Muscle layer of colon (tissue), 2 donors: ENCODE measurements at regions not wholly inside any gene's neighbourhood (a gene's known extent, or its start where the extent isn't known, plus 50 kb on each side); places are given as distances from the start of the nearest gene placed in this dataset.

ENCODE experiments used
- H3K27ac ChIP-seq: one replicate; pipeline ENCODE4 v1.7.0; 2013; ENCODE audit warnings: low read depth, mild to moderate bottlenecking, low read length, moderate library complexity
- H3K27me3 ChIP-seq, 2 donors: one replicate each; pipeline ENCODE4 v1.7.0; 2013; ENCODE audit warnings: low read length in 2 of 2, mild to moderate bottlenecking in 2 of 2; ENCODE audit not compliant: insufficient read depth in 2 of 2, control insufficient read depth in 1 of 2
- H3K36me3 ChIP-seq: one replicate; pipeline ENCODE4 v1.7.0; 2013; ENCODE audit warnings: mild to moderate bottlenecking, low read length; ENCODE audit not compliant: insufficient read depth
- H3K4me1 ChIP-seq: one replicate; pipeline ENCODE4 v1.7.0; 2013; ENCODE audit warnings: mild to moderate bottlenecking, low read length; ENCODE audit not compliant: insufficient read depth
- H3K4me3 ChIP-seq, 2 donors: one replicate each; pipeline ENCODE4 v1.7.0; 2013; ENCODE audit warnings: low read length in 2 of 2, low read depth in 1 of 2, mild to moderate bottlenecking in 1 of 2, moderate library complexity in 1 of 2
- H3K9ac ChIP-seq: one replicate; pipeline ENCODE4 v1.7.0; 2013; ENCODE audit warnings: low read length
- H3K9me3 ChIP-seq: one replicate; pipeline ENCODE4 v1.7.0; 2013; ENCODE audit warnings: mild to moderate bottlenecking, low read length
- donor health status: abdominal sarcoma.
- donor health status: Adenocarcinoma of cecum.

- no peaks in the 10 kb centered on the region for H3K4me1 ChIP-seq
- H3K27ac ChIP-seq, result no peak overlapping the region
- H3K9ac ChIP-seq, result no peak overlapping the region
- H3K9me3 ChIP-seq, result no peaks in the 10 kb centered on the region
- no peaks in the 10 kb centered on the region for H3K36me3 ChIP-seq
- no peak overlapping the region for H3K4me3 ChIP-seq
- no peaks in the 10 kb centered on the region for H3K27me3 ChIP-seq
These were observed 584.4 kb upstream of the CDH4 start for GRCh38 chr20:60667641-60668040.

- H3K27ac ChIP-seq, result no peak overlapping the region
- no peaks in the 10 kb centered on the region for H3K27me3 ChIP-seq
- H3K9me3 ChIP-seq, result no peaks in the 10 kb centered on the region
- H3K9ac ChIP-seq, result no peak overlapping the region
- no peaks in the 10 kb centered on the region for H3K36me3 ChIP-seq
- no peaks in the 10 kb centered on the region for H3K4me1 ChIP-seq
- H3K4me3 ChIP-seq, result no peak overlapping the region
These were observed 582.9 kb upstream of the CDH4 start for GRCh38 chr20:60669211-60669610.

GRCh38 chr20:60676011-60676410 lies 576.0 kb upstream of the CDH4 start:
- Histone ChIP-seq H3K9ac (no peak overlapping the region), H3K27ac (no peak overlapping the region), H3K27me3 (no peaks in the 10 kb centered on the region), H3K9me3 (no peaks in the 10 kb centered on the region), H3K4me1 (no peaks in the 10 kb centered on the region), H3K36me3 (no peaks in the 10 kb centered on the region), H3K4me3 (no peak overlapping the region)

DNA sequence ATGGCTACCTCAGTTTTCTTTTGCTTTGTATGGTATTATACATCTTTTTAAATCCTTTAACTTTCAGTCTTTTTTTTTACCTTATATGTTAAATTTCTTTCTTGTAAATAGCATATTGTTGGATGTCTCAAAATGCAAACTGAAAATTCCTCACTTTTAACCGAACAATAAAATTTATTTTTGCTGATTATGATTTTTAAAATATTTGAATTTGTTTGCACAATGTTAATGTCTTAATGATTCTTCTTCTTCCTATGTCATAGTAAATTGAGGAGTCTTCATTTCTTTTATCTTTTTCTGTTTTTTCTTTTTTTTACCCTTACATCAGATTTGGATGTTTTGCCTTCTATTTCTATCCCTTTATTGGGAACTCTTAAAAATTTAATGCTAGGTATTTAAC lies 574.2 kb upstream of the CDH4 start:
- H3K27me3 ChIP-seq, result no peaks in the 10 kb centered on the region
- no peaks in the 10 kb centered on the region for H3K4me1 ChIP-seq
- H3K27ac ChIP-seq, result no peak overlapping the region
- H3K4me3 ChIP-seq, result no peak overlapping the region
- H3K36me3 ChIP-seq, result no peaks in the 10 kb centered on the region
- no peak overlapping the region for H3K9ac ChIP-seq
- no peaks in the 10 kb centered on the region for H3K9me3 ChIP-seq

GRCh38 chr20:60680554-60680953 lies 571.5 kb upstream of the CDH4 start:
- no peaks in the 10 kb centered on the region for H3K4me1 ChIP-seq
- no peak overlapping the region for H3K9ac ChIP-seq
- H3K27me3 ChIP-seq, result no peaks in the 10 kb centered on the region
- H3K9me3 ChIP-seq, result no peaks in the 10 kb centered on the region
- H3K27ac ChIP-seq, result no peak overlapping the region
- no peaks in the 10 kb centered on the region for H3K36me3 ChIP-seq
- no peak overlapping the region for H3K4me3 ChIP-seq

DNA sequence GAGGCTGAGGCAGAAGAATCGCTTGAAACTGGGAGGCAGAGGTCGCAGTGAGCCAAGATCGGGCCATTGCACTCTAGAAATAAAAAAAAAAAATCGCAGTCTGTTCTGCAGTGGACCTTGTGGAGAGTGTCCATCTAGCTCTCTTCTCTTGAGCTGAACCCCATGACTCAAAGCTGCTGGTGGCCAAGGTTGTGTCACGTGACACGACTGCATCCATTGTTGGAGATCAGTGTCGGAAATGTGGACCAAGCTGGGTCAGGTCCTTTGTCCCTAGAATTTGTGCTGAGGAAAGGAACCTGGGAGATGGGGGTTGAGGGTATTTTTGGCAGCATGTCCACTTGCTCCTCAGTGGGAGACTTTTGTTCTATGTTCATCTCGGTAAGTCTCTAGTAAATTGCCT lies 564.8 kb upstream of the CDH4 start:
- no peaks in the 10 kb centered on the region for H3K27me3 ChIP-seq
- H3K4me3 ChIP-seq, result no peak overlapping the region
- no peak overlapping the region for H3K27ac ChIP-seq
- H3K9me3 ChIP-seq, result no peaks in the 10 kb centered on the region
- H3K4me1 ChIP-seq, result no peaks in the 10 kb centered on the region
- H3K36me3 ChIP-seq, result no peaks in the 10 kb centered on the region
- no peak overlapping the region for H3K9ac ChIP-seq

DNA sequence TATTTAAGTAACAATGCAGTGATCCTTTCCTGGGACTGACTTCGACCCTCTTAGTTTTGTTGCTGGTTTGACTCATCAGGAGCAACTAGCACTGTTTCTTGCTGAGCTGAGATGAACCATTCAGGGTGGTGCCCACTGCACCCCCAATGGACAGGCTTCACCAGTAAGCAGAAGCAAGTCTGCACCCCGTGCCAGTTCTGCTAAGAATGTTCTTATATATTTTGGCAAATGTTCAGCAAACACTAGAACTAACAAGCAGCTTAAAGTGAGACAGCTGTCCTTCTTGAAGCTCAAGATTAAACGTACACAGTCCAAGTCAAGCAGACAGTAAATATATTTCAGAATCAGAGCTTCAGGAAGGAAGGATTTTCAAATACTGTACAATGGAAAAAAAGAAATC lies 561.3 kb upstream of the CDH4 start:
- Histone ChIP-seq H3K4me1 (no peaks in the 10 kb centered on the region), H3K9ac (no peak overlapping the region), H3K36me3 (no peaks in the 10 kb centered on the region), H3K27me3 (no peaks in the 10 kb centered on the region), H3K9me3 (no peaks in the 10 kb centered on the region), H3K4me3 (no peak overlapping the region), H3K27ac (no peak overlapping the region)

- no peak overlapping the region for H3K27ac ChIP-seq
- no peak overlapping the region for H3K9ac ChIP-seq
- no peak overlapping the region for H3K4me3 ChIP-seq
- no peaks in the 10 kb centered on the region for H3K36me3 ChIP-seq
- H3K4me1 ChIP-seq, result no peaks in the 10 kb centered on the region
- no peaks in the 10 kb centered on the region for H3K27me3 ChIP-seq
- H3K9me3 ChIP-seq, result no peaks in the 10 kb centered on the region
These were observed 560.0 kb upstream of the CDH4 start for GRCh38 chr20:60691966-60692615.

DNA sequence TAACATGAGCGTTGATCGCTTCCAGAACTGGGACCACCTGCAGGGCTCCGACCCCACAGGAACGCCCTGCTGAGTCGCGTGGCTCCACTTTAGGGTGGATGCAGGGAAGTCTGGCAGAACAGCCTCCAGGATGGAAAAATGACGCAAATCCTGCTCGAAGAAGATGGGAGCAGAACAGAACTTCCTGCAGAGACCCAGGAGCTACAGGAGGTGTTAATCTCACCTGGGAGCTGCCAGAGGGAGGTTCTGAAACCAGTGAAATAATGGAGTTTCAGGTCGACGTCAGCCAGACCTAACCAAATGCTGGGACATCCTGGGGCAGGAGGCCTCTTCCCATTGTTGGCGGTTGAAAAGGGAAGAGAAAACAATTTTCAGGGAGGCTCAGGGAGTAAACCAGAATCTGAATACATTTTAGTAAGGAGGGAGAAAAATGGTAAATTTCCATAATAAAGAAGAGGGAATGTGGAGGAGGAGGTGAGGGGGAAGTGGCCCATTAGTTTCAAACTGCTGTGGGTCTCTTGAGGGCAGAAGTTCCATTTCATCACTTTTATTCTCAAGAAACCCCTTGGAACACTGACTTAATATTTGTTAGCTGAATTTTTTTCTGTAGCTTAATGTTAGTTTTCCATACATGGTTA lies 558.4 kb upstream of the CDH4 start:
- H3K4me1 ChIP-seq, result no peaks in the 10 kb centered on the region
- H3K27me3 ChIP-seq, result no peaks in the 10 kb centered on the region
- no peak overlapping the region for H3K27ac ChIP-seq
- H3K9ac ChIP-seq, result no peak overlapping the region
- H3K36me3 ChIP-seq, result no peaks in the 10 kb centered on the region
- no peak overlapping the region for H3K4me3 ChIP-seq
- H3K9me3 ChIP-seq, result no peaks in the 10 kb centered on the region

- H3K4me1 ChIP-seq, result no peaks in the 10 kb centered on the region
- no peak overlapping the region for H3K27ac ChIP-seq
- H3K4me3 ChIP-seq, result no peak overlapping the region
- H3K27me3 ChIP-seq, result no peaks in the 10 kb centered on the region
- no peaks in the 10 kb centered on the region for H3K9me3 ChIP-seq
- no peaks in the 10 kb centered on the region for H3K36me3 ChIP-seq
- H3K9ac ChIP-seq, result no peak overlapping the region
These were observed 557.3 kb upstream of the CDH4 start for GRCh38 chr20:60694763-60695162.

- no peak overlapping the region for H3K27ac ChIP-seq
These were observed 556.6 kb upstream of the CDH4 start for GRCh38 chr20:60695226-60696000.

More at GRCh38 chr20:60695226-60696000, 556.6 kb upstream of the CDH4 start:
- no peaks in the 10 kb centered on the region for H3K4me1 ChIP-seq
- H3K27me3 ChIP-seq, result no peaks in the 10 kb centered on the region
- no peak overlapping the region for H3K9ac ChIP-seq
- H3K36me3 ChIP-seq, result no peaks in the 10 kb centered on the region
- no peak overlapping the region for H3K4me3 ChIP-seq
- no peaks in the 10 kb centered on the region for H3K9me3 ChIP-seq
